Heart left ventricle (tissue), 16 donors: ENCODE measurements at regions not wholly inside any gene's neighbourhood (a gene's known extent, or its start where the extent isn't known, plus 50 kb on each side); places are given as distances from the start of the nearest gene placed in this dataset.

Source experiments
- ATAC-seq, 4 donors: fragments of 200-7000 bp; cut with Tn5 transposase; one replicate each; pipeline ENCODE4 v1.9.1; 2020 to 2022; ENCODE audit warnings: moderate library complexity in 4 of 4, mild to moderate bottlenecking in 3 of 4, moderate number of reproducible peaks in 1 of 4
- DNase-seq, 5 donors: peaks; one replicate each; pipeline ENCODE4 v3.0.0-alpha.2; 2020
- H3K27ac ChIP-seq, 12 donors: fragments of 200-600 bp; sonication (generic) in 4 of 12; one replicate each; pipeline versions ENCODE4 v1.5.0 to v1.8.0; 2016 to 2022; ENCODE audit warnings: mild to moderate bottlenecking in 2 of 12
- H3K27me3 ChIP-seq, 9 donors: fragments of 200-600 bp; sonication (generic) in 2 of 9; one replicate each; pipeline versions ENCODE4 v1.5.1 to v1.8.0; 2016 to 2022; ENCODE audit warnings: mild to moderate bottlenecking in 3 of 9
- H3K36me3 ChIP-seq, 9 donors: fragments of 200-600 bp; sonication (generic) in 2 of 9; one replicate each; pipeline versions ENCODE4 v1.5.0 to v1.8.0; 2018 to 2022; ENCODE audit warnings: mild to moderate bottlenecking in 2 of 9
- H3K4me1 ChIP-seq, 12 donors: fragments of 200-600 bp; sonication (generic) in 4 of 12; one replicate each; pipeline versions ENCODE4 v1.5.0 to v1.8.0; 2016 to 2022; ENCODE audit warnings: mild to moderate bottlenecking in 3 of 12
- H3K4me3 ChIP-seq, 12 donors: fragments of 200-600 bp; sonication (generic) in 4 of 12; one replicate each; pipeline versions ENCODE4 v1.5.0 to v1.8.0; 2017 to 2022; ENCODE audit warnings: mild to moderate bottlenecking in 9 of 12, moderate library complexity in 4 of 12
- H3K9me3 ChIP-seq, 12 donors: fragments of 200-600 bp; sonication (generic) in 4 of 12; one replicate each; pipeline versions ENCODE4 v1.5.0 to v1.8.0; 2016 to 2022; ENCODE audit warnings: mild to moderate bottlenecking in 1 of 12
- CTCF ChIP-seq, 12 donors: fragments of 200-600 bp; sonication (generic) in 4 of 12; IDR thresholded peaks; one replicate each; pipeline versions ENCODE4 v1.5.0 to v1.8.0; 2018 to 2022; ENCODE audit warnings: antibody characterized with exemption in 12 of 12, mild to moderate bottlenecking in 5 of 12
- POLR2A ChIP-seq, 2 donors: fragments of 450-650 bp; IDR thresholded peaks; one replicate each; pipeline ENCODE4 v1.6.1; 2017; ENCODE audit warnings: antibody characterized with exemption in 2 of 2, mild to moderate bottlenecking in 2 of 2, moderate library complexity in 2 of 2
- WGBS, 4 donors: extraction: QIAGEN DNeasy Blood & Tissue Kit in 2 of 4; methylation state at CpG; one replicate each; pipeline versions ENCODE4 v1.1.5 to v1.1.7; 2013 to 2018; 5-methylcytosine and 5-hydroxymethylcytosine counted together
- intact Hi-C, 10 donors: fragments of 100-400 bp; cut with DNase I; formaldehyde crosslinking; loops; one replicate each; pipeline versions ENCODE4 v1.11.1 to v1.14.2; 2022
- donor health status: ischemic (EF 13 %, LVEDD 7.1; RV severe dilation, severe dysfunction).
- donor health status: healthy with polysubstance abuse.
- donor health status: DM: no; HTN: yes; CAD: no.
- donor health status: DM: no; HTN: no; CAD: no.
- donor health status: ischemic (EF 25% LVEDD 6.9; RV normal size, moderate dysfunction).
- donor health status: ischemic (EF 25% LVEDD 5.7; RV mildly dilated, moderate dysfunction).
- donor health status: healthy.
- donor health status: DM: yes; HTN: yes; CAD: no.
- donor health status: ischemic (EF 35%, LVEDD 5.7; RV mildly dilated, moderate dysfunction).
- donor health status: nonischemic (EF 11% LVEDD 7.7; RV severe dilation, severe dysfunction).
- donor health status: DM: yes; HTN: yes; CAD: no.
- donor health status: PGD.
- donor health status: ischemic (EF 29% LVEDD 5.4; RV normal size, mild dysfunction).
- donor health status: nonischemic (EF 23%, LVEDD 6.1; RV moderate dilation, normal function).

GRCh38 chr2:16318474-16319195, 347.0 kb downstream of the CYRIA start:
- ATAC-seq (no peak), DNase-seq (no peak)
- H3K27me3 ChIP-seq: peaks cover 0 to 5% (median 0%) of the 10 kb centered on the region in 9 donors
- TF ChIP-seq CTCF (IDR thresholded peaks at IDR 0.05): no peak
- no peak for TF ChIP-seq POLR2A (IDR thresholded peaks at IDR 0.05)
- peaks cover 0 to 5% (median 0%) of the 10 kb centered on the region in 12 donors for H3K4me1 ChIP-seq
- no peaks in the 10 kb centered on the region for H3K9me3 ChIP-seq
- WGBS, 4 donors: 50 to 72% (median 60%) methylated on average over 4 of the region's 4 CpGs
- H3K36me3 ChIP-seq: no peaks in the 10 kb centered on the region
- no peak overlapping the region for H3K4me3 ChIP-seq
- no peak overlapping the region for H3K27ac ChIP-seq
- intact Hi-C loops: no loop called here

- TF ChIP-seq CTCF (IDR thresholded peaks at IDR 0.05) (no peak), POLR2A (IDR thresholded peaks at IDR 0.05) (no peak)
- no peak overlapping the region for H3K4me3 ChIP-seq
- no peak overlapping the region for H3K27ac ChIP-seq
- ATAC-seq: no peak
- intact Hi-C loops: no loop called here
- peaks cover 0 to 5% (median 0%) of the 10 kb centered on the region in 12 donors for H3K4me1 ChIP-seq
- DNase-seq: no peak
- 80 to 91% (median 87%) methylated on average over 4 of the region's 4 CpGs for WGBS, 4 donors
- H3K9me3 ChIP-seq: no peaks in the 10 kb centered on the region
- H3K36me3 ChIP-seq: no peaks in the 10 kb centered on the region
- H3K27me3 ChIP-seq: peaks cover 0 to 5% (median 0%) of the 10 kb centered on the region in 9 donors
Measured at GRCh38 chr2:16318051-16318450, 347.6 kb downstream of the CYRIA start.

- H3K36me3 ChIP-seq: no peaks in the 10 kb centered on the region
Measured at GRCh38 chr2:16317211-16317830, 348.3 kb downstream of the CYRIA start.

More at GRCh38 chr2:16317211-16317830, 348.3 kb downstream of the CYRIA start:
- Histone ChIP-seq H3K4me1 (peaks cover 0 to 5% (median 0%) of the 10 kb centered on the region in 12 donors), H3K9me3 (no peaks in the 10 kb centered on the region), H3K27me3 (peaks cover 0 to 5% (median 0%) of the 10 kb centered on the region in 9 donors), H3K4me3 (no peak overlapping the region), H3K27ac (no peak overlapping the region)
- no peak for TF ChIP-seq CTCF (IDR thresholded peaks at IDR 0.05)
- no peak for TF ChIP-seq POLR2A (IDR thresholded peaks at IDR 0.05)
- DNase-seq (no peak), ATAC-seq (peak in 1 of 4 donors; percentile 44)
- intact Hi-C loops: no loop called here
- WGBS, 4 donors: 57 to 76% (median 70%) methylated on average over 6 of the region's 6 CpGs
